Panc1 (cell line): ENCODE measurements at regions not wholly inside any gene's neighbourhood (a gene's known extent, or its start where the extent isn't known, plus 50 kb on each side); places are given as distances from the start of the nearest gene placed in this dataset.

Experiments used
- ATAC-seq: fragments of 200-7000 bp; cut with Tn5 transposase; 2 replicates; pipeline ENCODE4 v1.9.1; 2020; ENCODE audit warnings: mild to moderate bottlenecking, moderate library complexity
- BruUV-seq: library from RNA; stranded (reverse); fragments of 400-500 nt; replicated peaks from 2 replicates; lab custom pipeline; 2021; lab: Mats Ljungman, UMichigan
- CTCF ChIA-PET: fragments of 300-600 bp; sonication (Branson Sonifier 250); formaldehyde crosslinking; loops from one replicate; lab custom pipeline; 2022; ENCODE audit warnings: antibody characterized with exemption; lab: Charles Lee
- POLR2A ChIA-PET: fragments of 300-600 bp; sonication (Branson Sonifier 250); formaldehyde crosslinking; loops from one replicate; lab custom pipeline; 2022; ENCODE audit warnings: antibody characterized with exemption; lab: Charles Lee
- DNase-seq: peaks from one replicate; pipeline ENCODE4 v3.0.0-alpha.2; 2010; ENCODE audit warnings: low read depth, low spot score
- H3K27ac ChIP-seq: 2 replicates; pipeline ENCODE4 v1.5.1; 2011; ENCODE audit warnings: mild to moderate bottlenecking, low read length, inconsistent platforms
- H3K27me3 ChIP-seq: fragments of 200-500 bp; sonication (Bioruptor generic); 2 replicates; pipeline ENCODE4 v1.6.0; 2014; ENCODE audit warnings: low read length, inconsistent platforms; ENCODE audit not compliant: control insufficient read depth, insufficient read depth
- H3K36me3 ChIP-seq: fragments of 200-500 bp; sonication (Bioruptor generic); 2 replicates; pipeline ENCODE4 v1.5.1; 2014; ENCODE audit warnings: inconsistent platforms, mild to moderate bottlenecking, low read length, moderate library complexity; ENCODE audit not compliant: control insufficient read depth, insufficient read depth
- H3K4me1 ChIP-seq: 2 replicates; pipeline ENCODE4 v1.5.1; 2011; ENCODE audit warnings: inconsistent platforms, mild to moderate bottlenecking, low read length, moderate library complexity; ENCODE audit not compliant: control insufficient read depth, insufficient read depth
- H3K4me3 ChIP-seq, 2 experiments: 2 replicates each; pipeline ENCODE4 v1.5.1; 2011 to 2012; ENCODE audit warnings: low read depth in 2 of 2, low read length in 2 of 2, mild to moderate bottlenecking in 2 of 2, inconsistent platforms in 1 of 2, moderate library complexity in 1 of 2
- H3K9me3 ChIP-seq: fragments of 200-500 bp; sonication (Bioruptor generic); 2 replicates; pipeline ENCODE4 v1.5.1; 2014; ENCODE audit warnings: low read depth, mild to moderate bottlenecking, inconsistent platforms, low read length, moderate library complexity; ENCODE audit not compliant: control insufficient read depth, insufficient read depth
- CTCF ChIP-seq: fragments of 450-650 bp; IDR thresholded peaks from 2 replicates; pipeline ENCODE4 v1.5.1; 2017; ENCODE audit warnings: mild to moderate bottlenecking
- POLR2AphosphoS5 ChIP-seq: IDR thresholded peaks from 2 replicates; pipeline ENCODE4 v1.6.1; 2012; ENCODE audit warnings: mild to moderate bottlenecking, low read depth, low read length, moderate library complexity
- REST ChIP-seq, 2 experiments: IDR thresholded peaks; 2 replicates each; pipeline ENCODE4 v1.6.1; 2011 to 2012; ENCODE audit warnings: low read depth in 2 of 2, control low read depth in 1 of 2, low read length in 1 of 2, mild to moderate bottlenecking in 1 of 2, moderate library complexity in 1 of 2; ENCODE audit not compliant: insufficient read depth in 1 of 2
- SIN3A ChIP-seq: IDR thresholded peaks from 2 replicates; pipeline ENCODE4 v1.6.1; 2012; ENCODE audit warnings: low read depth, mild to moderate bottlenecking, low read length, moderate library complexity, borderline replicate concordance; ENCODE audit not compliant: insufficient read depth
- TCF7L2 ChIP-seq: IDR thresholded peaks from 2 replicates; pipeline ENCODE4 v1.6.1; 2011; ENCODE audit warnings: mild to moderate bottlenecking, low read depth, low read length, inconsistent platforms
- in situ Hi-C: cut with HindIII; loops from 2 replicates; pipeline ENCODE4 v1.10.0; 2016; ENCODE audit warnings: low sequenced_read_pairs, low pct_unique_long_range_greater_than_20kb
- intact Hi-C: fragments of 100-400 bp; cut with micrococcal nuclease; formaldehyde crosslinking; loops from one replicate; pipeline ENCODE4 v1.10.0; 2022; ENCODE audit not compliant: unreplicated experiment

GRCh38 chr12:71240946-71241345 is 83.1 kb upstream of the TSPAN8 start:
- DNase-seq (no peak), ATAC-seq (no peak)
- Histone ChIP-seq H3K4me3 (no peak overlapping the region), H3K9me3 (no peaks in the 10 kb centered on the region), H3K27ac (no peak overlapping the region), H3K36me3 (no peaks in the 10 kb centered on the region), H3K27me3 (no peaks in the 10 kb centered on the region), H3K4me1 (no peaks in the 10 kb centered on the region)
- no TSS peak for BruUV-seq
- intact Hi-C loops (no loop called here), in situ Hi-C loops (no loop called here)
- no peak for TF ChIP-seq REST (IDR thresholded peaks at IDR 0.05; ENCODE audit: insufficient read depth in 1 of 2, low read depth in 2 of 2, low read length in 1 of 2)
- no peak for TF ChIP-seq POLR2AphosphoS5
- TF ChIP-seq TCF7L2, result no peak
- no peak for TF ChIP-seq CTCF
- TF ChIP-seq SIN3A, result no peak
- ChIA-PET POLR2A (no interaction called here), CTCF (no interaction called here)

- no peak for TF ChIP-seq SIN3A
- DNase-seq (no peak), ATAC-seq (no peak)
- intact Hi-C loops (no loop called here), in situ Hi-C loops (no loop called here)
- ChIA-PET POLR2A (no interaction called here), CTCF (no interaction called here)
- Histone ChIP-seq H3K4me1 (no peaks in the 10 kb centered on the region), H3K27me3 (no peaks in the 10 kb centered on the region), H3K27ac (no peak overlapping the region), H3K4me3 (no peak overlapping the region), H3K36me3 (no peaks in the 10 kb centered on the region), H3K9me3 (no peaks in the 10 kb centered on the region)
- no TSS peak for BruUV-seq
These were observed 81.9 kb upstream of the TSPAN8 start for GRCh38 chr12:71239731-71240130.

- DNase-seq, result no peak
- no peak for TF ChIP-seq CTCF
- TF ChIP-seq SIN3A, result no peak
- no peak for TF ChIP-seq TCF7L2
- TF ChIP-seq REST (IDR thresholded peaks at IDR 0.05; ENCODE audit: insufficient read depth in 1 of 2, low read depth in 2 of 2, low read length in 1 of 2), result no peak
- TF ChIP-seq POLR2AphosphoS5, result no peak
- no TSS peak for BruUV-seq
- H3K4me3 ChIP-seq, result no peak overlapping the region
- ChIA-PET POLR2A (no interaction called here), CTCF (no interaction called here)
- no peak overlapping the region for H3K27ac ChIP-seq
- H3K36me3 ChIP-seq, result no peaks in the 10 kb centered on the region
- no peak for ATAC-seq
- H3K27me3 ChIP-seq, result no peaks in the 10 kb centered on the region
- no peaks in the 10 kb centered on the region for H3K9me3 ChIP-seq
- intact Hi-C loops, result no loop called here
- H3K4me1 ChIP-seq, result no peaks in the 10 kb centered on the region
- in situ Hi-C loops, result no loop called here
These were observed 79.3 kb upstream of the TSPAN8 start for GRCh38 chr12:71237128-71237527.
